Stimulated activated CD4-positive, alpha-beta T cell treated with anti-CD3 and anti-CD28 coated beads, Interleukin-15, amount 100 ng/mL, for 24 hours (primary cell): ENCODE measurements at regions not wholly inside any gene's neighbourhood (a gene's known extent, or its start where the extent isn't known, plus 50 kb on each side); places are given as distances from the start of the nearest gene placed in this dataset.
"Not testable (repeated sequence)": the region's sequence is repeated elsewhere in the genome, so short reads cannot be mapped to it uniquely, and the experiment has no call there.

Source experiments
- DNase-seq: peaks from one replicate; pipeline ENCODE4 v3.0.0-alpha.2; 2020

GRCh38 chr6:165167311-165167710 is 142.1 kb downstream of the C6orf118 start:
- DNase-seq: no peak

- no peak for DNase-seq
Measured at GRCh38 chr6:165163519-165163918, 145.9 kb downstream of the C6orf118 start.

- no peak for DNase-seq
Measured at GRCh38 chr6:165159460-165159859, 149.9 kb downstream of the C6orf118 start.

- no peak for DNase-seq
Measured at GRCh38 chr6:165146456-165146855, 162.9 kb downstream of the C6orf118 start.

GRCh38 chr6:165135889-165136288 is 173.5 kb downstream of the C6orf118 start:
- DNase-seq: no peak

- no peak for DNase-seq
Measured at GRCh38 chr6:165129086-165129485, 180.3 kb downstream of the C6orf118 start.

- not testable (repeated sequence) for DNase-seq
Measured at GRCh38 chr6:165127743-165128142, 181.7 kb downstream of the C6orf118 start.

- DNase-seq: not testable (repeated sequence)
Measured at GRCh38 chr6:165124681-165125080, 184.7 kb downstream of the C6orf118 start.

GRCh38 chr6:165119231-165120020 is 190.0 kb downstream of the C6orf118 start:
- DNase-seq: no peak

- no peak for DNase-seq
Measured at GRCh38 chr6:165118736-165119135, 190.7 kb downstream of the C6orf118 start.

GRCh38 chr6:165117806-165118205 is 191.6 kb downstream of the C6orf118 start:
- no peak for DNase-seq

GRCh38 chr6:165117121-165117520 is 192.3 kb downstream of the C6orf118 start:
- no peak for DNase-seq

GRCh38 chr6:165110860-165111259 is 198.5 kb downstream of the C6orf118 start:
- DNase-seq: no peak

GRCh38 chr6:165109011-165109410 is 200.4 kb downstream of the C6orf118 start:
- DNase-seq: no peak

GRCh38 chr6:165106261-165106660 is 203.1 kb downstream of the C6orf118 start:
- no peak for DNase-seq

GRCh38 chr6:165098165-165098564 is 211.2 kb downstream of the C6orf118 start:
- DNase-seq: no peak

- DNase-seq: no peak
Measured at GRCh38 chr6:165096868-165097267, 212.5 kb downstream of the C6orf118 start.

- no peak for DNase-seq
Measured at GRCh38 chr6:165096209-165096608, 213.2 kb downstream of the C6orf118 start.

GRCh38 chr6:165092881-165093595 is 216.4 kb downstream of the C6orf118 start:
- DNase-seq: no peak

- DNase-seq: no peak
Measured at GRCh38 chr6:165091121-165091785, 218.2 kb downstream of the C6orf118 start.

GRCh38 chr6:165090242-165090641 is 219.2 kb downstream of the C6orf118 start:
- no peak for DNase-seq

GRCh38 chr6:165086814-165087213 is 222.6 kb downstream of the C6orf118 start:
- DNase-seq: no peak

GRCh38 chr6:165082636-165083035 is 226.8 kb downstream of the C6orf118 start:
- no peak for DNase-seq
